ENCODE measurements at regions not wholly inside any gene's neighbourhood (a gene's known extent, or its start where the extent isn't known, plus 50 kb on each side); places are given as distances from the start of the nearest gene placed in this dataset.

- POLR2A ChIA-PET = no interaction called here
- no peak for TF ChIP-seq CTCF (IDR thresholded peaks at IDR 0.05; ENCODE audit: low read depth, low read length)
- no peak overlapping the region for H3K27ac ChIP-seq (ENCODE audit: low read depth, low read length)
- CTCF ChIA-PET = no interaction called here
- no peak overlapping the region for H3K4me3 ChIP-seq (ENCODE audit: low read depth, low read length)
- H3K27me3 ChIP-seq (ENCODE audit: control insufficient read depth, insufficient read depth, low read length) = no peaks in the 10 kb centered on the region
- peaks cover 15% of the 10 kb centered on the region for H3K9me3 ChIP-seq (ENCODE audit: control insufficient read depth, insufficient read depth, low read length)
- no peak for DNase-seq (ENCODE audit: low read depth, low spot score)
Measured at GRCh38 chr14:81837304-81837703, 303.7 kb upstream of the SEL1L start.

DNA sequence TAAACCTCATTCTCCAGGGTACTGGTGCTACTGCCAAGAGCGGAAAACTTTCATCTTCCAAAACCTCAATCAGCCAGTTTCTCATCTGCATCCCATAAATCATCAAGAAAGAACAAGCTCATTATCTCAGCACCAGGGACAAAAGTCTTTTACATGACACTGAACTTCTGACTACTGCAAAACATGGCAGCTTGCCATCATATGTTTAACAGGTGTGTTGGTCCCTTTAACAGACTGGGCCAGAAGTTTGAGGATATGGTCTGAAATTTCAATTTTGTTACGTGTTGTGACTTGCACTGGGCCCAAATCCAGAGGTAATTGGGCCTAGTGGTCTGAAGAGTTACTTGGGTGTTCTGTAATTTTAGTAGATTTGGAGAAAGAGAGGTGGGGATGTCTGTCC lies 305.4 kb upstream of the SEL1L start:
- Histone ChIP-seq H3K9me3 (ENCODE audit: control insufficient read depth, insufficient read depth, low read length) (peaks cover 13% of the 10 kb centered on the region), H3K4me3 (ENCODE audit: low read depth, low read length) (no peak overlapping the region), H3K27ac (ENCODE audit: low read depth, low read length) (no peak overlapping the region), H3K27me3 (ENCODE audit: control insufficient read depth, insufficient read depth, low read length) (no peaks in the 10 kb centered on the region)
- no peak for TF ChIP-seq CTCF (IDR thresholded peaks at IDR 0.05; ENCODE audit: low read depth, low read length)
- ChIA-PET CTCF (no interaction called here), POLR2A (no interaction called here)
- no peak for DNase-seq (ENCODE audit: low read depth, low spot score)

- no peak for TF ChIP-seq CTCF (IDR thresholded peaks at IDR 0.05; ENCODE audit: low read depth, low read length)
- DNase-seq (ENCODE audit: low read depth, low spot score) = no peak
- peaks cover 8% of the 10 kb centered on the region for H3K9me3 ChIP-seq (ENCODE audit: control insufficient read depth, insufficient read depth, low read length)
- no peak overlapping the region for H3K27ac ChIP-seq (ENCODE audit: low read depth, low read length)
- ChIA-PET CTCF (no interaction called here), POLR2A (no interaction called here)
- no peaks in the 10 kb centered on the region for H3K27me3 ChIP-seq (ENCODE audit: control insufficient read depth, insufficient read depth, low read length)
- H3K4me3 ChIP-seq (ENCODE audit: low read depth, low read length) = no peak overlapping the region
Measured at GRCh38 chr14:81841346-81841745, 307.7 kb upstream of the SEL1L start.

- H3K27ac ChIP-seq (ENCODE audit: low read depth, low read length) = no peak overlapping the region
- CTCF ChIA-PET = no interaction called here
Measured at GRCh38 chr14:81849714-81850113, 316.1 kb upstream of the SEL1L start.

DNA sequence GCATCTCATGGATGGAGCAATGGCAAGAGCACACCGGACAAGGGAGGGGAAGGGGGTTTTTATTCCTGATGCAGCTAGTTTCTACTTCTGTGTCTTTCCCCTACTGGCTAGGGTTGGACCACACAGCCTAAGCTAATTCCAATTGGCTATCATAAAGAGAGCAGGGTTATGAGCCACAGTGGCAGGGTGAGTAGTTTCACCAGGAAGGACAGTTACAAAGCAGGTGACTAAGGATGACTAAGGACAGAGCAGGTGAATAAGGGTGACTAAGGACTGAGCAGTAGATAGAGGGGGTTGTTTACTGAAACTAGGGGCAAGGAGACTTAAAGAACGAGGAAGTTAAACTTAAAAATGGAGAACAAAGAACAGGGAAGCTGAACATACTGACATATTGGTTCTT lies 321.4 kb upstream of the SEL1L start:
- H3K9me3 ChIP-seq (ENCODE audit: control insufficient read depth, insufficient read depth, low read length) = peaks cover 11% of the 10 kb centered on the region
- no peak overlapping the region for H3K4me3 ChIP-seq (ENCODE audit: low read depth, low read length)
- TF ChIP-seq CTCF (IDR thresholded peaks at IDR 0.05; ENCODE audit: low read depth, low read length) = no peak
- ChIA-PET POLR2A (no interaction called here), CTCF (no interaction called here)
- DNase-seq (ENCODE audit: low read depth, low spot score) = no peak
- no peak overlapping the region for H3K27ac ChIP-seq (ENCODE audit: low read depth, low read length)
- no peaks in the 10 kb centered on the region for H3K27me3 ChIP-seq (ENCODE audit: control insufficient read depth, insufficient read depth, low read length)

More at GRCh38 chr14:81849714-81850113, 316.1 kb upstream of the SEL1L start:
- TF ChIP-seq CTCF (IDR thresholded peaks at IDR 0.05; ENCODE audit: low read depth, low read length) = no peak
- no peak overlapping the region for H3K4me3 ChIP-seq (ENCODE audit: low read depth, low read length)
- no peaks in the 10 kb centered on the region for H3K27me3 ChIP-seq (ENCODE audit: control insufficient read depth, insufficient read depth, low read length)
- POLR2A ChIA-PET = no interaction called here
- no peak for DNase-seq (ENCODE audit: low read depth, low spot score)
- peaks cover 6% of the 10 kb centered on the region; the same call in 1 of the 2 replicates for H3K9me3 ChIP-seq (ENCODE audit: control insufficient read depth, insufficient read depth, low read length)
